Panc1 (cell line): ENCODE measurements at regions not wholly inside any gene's neighbourhood (a gene's known extent, or its start where the extent isn't known, plus 50 kb on each side); places are given as distances from the start of the nearest gene placed in this dataset.

ENCODE experiments used
- TF ChIP-seq, protein P1 (sequence below): fragments of 450-650 bp; IDR thresholded peaks from 2 replicates; pipeline ENCODE4 v1.5.1; 2017; ENCODE audit warnings: mild to moderate bottlenecking
- TF ChIP-seq, protein P2 (sequence below), 2 experiments: IDR thresholded peaks; 2 replicates each; pipeline ENCODE4 v1.6.1; 2011 to 2012; ENCODE audit warnings: low read depth in 2 of 2, control low read depth in 1 of 2, low read length in 1 of 2, mild to moderate bottlenecking in 1 of 2, moderate library complexity in 1 of 2; ENCODE audit not compliant: insufficient read depth in 1 of 2

DNA sequence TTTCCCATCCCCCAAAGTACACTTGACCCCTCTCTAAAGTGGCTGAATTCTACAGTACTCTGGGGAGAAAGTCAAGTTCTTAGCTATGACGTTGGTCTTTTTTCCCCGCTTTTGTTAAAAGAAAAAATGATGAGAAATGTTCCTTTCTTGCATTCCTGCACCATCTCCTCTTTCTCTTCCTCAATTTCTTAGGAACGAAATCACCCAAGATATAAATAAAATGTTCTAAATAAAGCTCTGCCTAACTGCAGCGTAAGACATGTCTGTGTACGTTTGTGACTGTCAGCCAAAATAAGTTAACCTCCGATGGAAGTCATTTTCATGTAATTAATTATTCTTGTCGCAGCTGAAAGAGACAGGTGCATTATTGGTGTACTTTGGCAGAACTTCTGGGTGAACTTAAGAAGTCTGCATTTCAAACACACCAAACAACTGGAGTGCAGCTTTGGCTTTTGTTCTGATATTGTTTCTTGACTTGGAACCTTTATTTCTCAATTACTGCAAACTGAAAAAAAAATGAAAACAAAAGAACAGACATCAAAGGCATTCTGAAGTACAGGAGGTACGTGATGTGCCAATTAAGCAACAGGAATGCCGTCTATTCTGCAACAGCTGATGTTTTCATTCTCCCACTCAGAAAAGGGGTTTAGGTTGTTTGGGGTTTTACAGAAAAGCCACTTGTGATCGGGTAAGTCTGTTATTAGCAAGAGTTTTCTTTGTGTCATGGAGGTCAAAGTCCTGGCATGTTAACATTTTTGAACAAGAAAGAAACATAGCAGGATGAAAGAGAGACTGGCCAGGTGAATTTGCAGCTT is 82.4 kb upstream of the SDK1 start:
- TF ChIP-seq, protein P1, sequence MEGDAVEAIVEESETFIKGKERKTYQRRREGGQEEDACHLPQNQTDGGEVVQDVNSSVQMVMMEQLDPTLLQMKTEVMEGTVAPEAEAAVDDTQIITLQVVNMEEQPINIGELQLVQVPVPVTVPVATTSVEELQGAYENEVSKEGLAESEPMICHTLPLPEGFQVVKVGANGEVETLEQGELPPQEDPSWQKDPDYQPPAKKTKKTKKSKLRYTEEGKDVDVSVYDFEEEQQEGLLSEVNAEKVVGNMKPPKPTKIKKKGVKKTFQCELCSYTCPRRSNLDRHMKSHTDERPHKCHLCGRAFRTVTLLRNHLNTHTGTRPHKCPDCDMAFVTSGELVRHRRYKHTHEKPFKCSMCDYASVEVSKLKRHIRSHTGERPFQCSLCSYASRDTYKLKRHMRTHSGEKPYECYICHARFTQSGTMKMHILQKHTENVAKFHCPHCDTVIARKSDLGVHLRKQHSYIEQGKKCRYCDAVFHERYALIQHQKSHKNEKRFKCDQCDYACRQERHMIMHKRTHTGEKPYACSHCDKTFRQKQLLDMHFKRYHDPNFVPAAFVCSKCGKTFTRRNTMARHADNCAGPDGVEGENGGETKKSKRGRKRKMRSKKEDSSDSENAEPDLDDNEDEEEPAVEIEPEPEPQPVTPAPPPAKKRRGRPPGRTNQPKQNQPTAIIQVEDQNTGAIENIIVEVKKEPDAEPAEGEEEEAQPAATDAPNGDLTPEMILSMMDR: no peak
- TF ChIP-seq, protein P2, sequence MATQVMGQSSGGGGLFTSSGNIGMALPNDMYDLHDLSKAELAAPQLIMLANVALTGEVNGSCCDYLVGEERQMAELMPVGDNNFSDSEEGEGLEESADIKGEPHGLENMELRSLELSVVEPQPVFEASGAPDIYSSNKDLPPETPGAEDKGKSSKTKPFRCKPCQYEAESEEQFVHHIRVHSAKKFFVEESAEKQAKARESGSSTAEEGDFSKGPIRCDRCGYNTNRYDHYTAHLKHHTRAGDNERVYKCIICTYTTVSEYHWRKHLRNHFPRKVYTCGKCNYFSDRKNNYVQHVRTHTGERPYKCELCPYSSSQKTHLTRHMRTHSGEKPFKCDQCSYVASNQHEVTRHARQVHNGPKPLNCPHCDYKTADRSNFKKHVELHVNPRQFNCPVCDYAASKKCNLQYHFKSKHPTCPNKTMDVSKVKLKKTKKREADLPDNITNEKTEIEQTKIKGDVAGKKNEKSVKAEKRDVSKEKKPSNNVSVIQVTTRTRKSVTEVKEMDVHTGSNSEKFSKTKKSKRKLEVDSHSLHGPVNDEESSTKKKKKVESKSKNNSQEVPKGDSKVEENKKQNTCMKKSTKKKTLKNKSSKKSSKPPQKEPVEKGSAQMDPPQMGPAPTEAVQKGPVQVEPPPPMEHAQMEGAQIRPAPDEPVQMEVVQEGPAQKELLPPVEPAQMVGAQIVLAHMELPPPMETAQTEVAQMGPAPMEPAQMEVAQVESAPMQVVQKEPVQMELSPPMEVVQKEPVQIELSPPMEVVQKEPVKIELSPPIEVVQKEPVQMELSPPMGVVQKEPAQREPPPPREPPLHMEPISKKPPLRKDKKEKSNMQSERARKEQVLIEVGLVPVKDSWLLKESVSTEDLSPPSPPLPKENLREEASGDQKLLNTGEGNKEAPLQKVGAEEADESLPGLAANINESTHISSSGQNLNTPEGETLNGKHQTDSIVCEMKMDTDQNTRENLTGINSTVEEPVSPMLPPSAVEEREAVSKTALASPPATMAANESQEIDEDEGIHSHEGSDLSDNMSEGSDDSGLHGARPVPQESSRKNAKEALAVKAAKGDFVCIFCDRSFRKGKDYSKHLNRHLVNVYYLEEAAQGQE (IDR thresholded peaks at IDR 0.05; ENCODE audit: insufficient read depth in 1 of 2, low read depth in 2 of 2, low read length in 1 of 2): no peak
